Mesenteric fat pad (tissue), 1 donor: ENCODE measurements at regions not wholly inside any gene's neighbourhood (a gene's known extent, or its start where the extent isn't known, plus 50 kb on each side); places are given as distances from the start of the nearest gene placed in this dataset.
A peak's percentile ranks its signal among the peaks of the same experiment; 100 is the strongest.

ENCODE experiments used
- DNase-seq: peaks from one replicate; pipeline ENCODE4 v3.0.0-alpha.2; 2020; ENCODE audit warnings: low spot score
- donor health status: DM: yes; HTN: yes; CAD: no.

- DNase-seq = no peak
These were observed 88.7 kb upstream of the HDAC4 start for GRCh38 chr2:239489481-239489880.

GRCh38 chr2:239488125-239488524 is 87.3 kb upstream of the HDAC4 start:
- no peak for DNase-seq

- DNase-seq = no peak
These were observed 86.5 kb upstream of the HDAC4 start for GRCh38 chr2:239487272-239487671.

- no peak for DNase-seq
These were observed 84.8 kb upstream of the HDAC4 start for GRCh38 chr2:239485622-239486021.

GRCh38 chr2:239484571-239485355 is 83.9 kb upstream of the HDAC4 start:
- DNase-seq = no peak

GRCh38 chr2:239482778-239483712 is 82.2 kb upstream of the HDAC4 start:
- DNase-seq = no peak

- DNase-seq = no peak
These were observed 78.7 kb upstream of the HDAC4 start for GRCh38 chr2:239479471-239479870.

GRCh38 chr2:239477591-239477990 is 76.8 kb upstream of the HDAC4 start:
- no peak for DNase-seq

GRCh38 chr2:239476757-239477585 is 76.2 kb upstream of the HDAC4 start:
- no peak for DNase-seq

GRCh38 chr2:239476029-239476756 is 75.4 kb upstream of the HDAC4 start:
- DNase-seq = no peak

- DNase-seq = peak; percentile 89
These were observed 74.6 kb upstream of the HDAC4 start for GRCh38 chr2:239475161-239476028.

GRCh38 chr2:239473211-239473805 is 72.5 kb upstream of the HDAC4 start:
- peak; percentile 81 for DNase-seq

GRCh38 chr2:239472235-239472775 is 71.5 kb upstream of the HDAC4 start:
- peak; percentile 49 for DNase-seq

- DNase-seq = peak; percentile 59
These were observed 70.4 kb upstream of the HDAC4 start for GRCh38 chr2:239471011-239471792.

GRCh38 chr2:239470151-239470900 is 69.5 kb upstream of the HDAC4 start:
- DNase-seq = peak; percentile 67

- DNase-seq = peak; percentile 64
These were observed 68.5 kb upstream of the HDAC4 start for GRCh38 chr2:239469106-239469960.
